HCT116 (cell line): ENCODE measurements at regions not wholly inside any gene's neighbourhood (a gene's known extent, or its start where the extent isn't known, plus 50 kb on each side); places are given as distances from the start of the nearest gene placed in this dataset.

Experiments used
- CEBPB ChIP-seq: IDR thresholded peaks from 2 replicates; pipeline ENCODE4 v1.6.1; 2012; ENCODE audit warnings: low read depth
- EZH2 ChIP-seq: fragments of 200-600 bp; sonication (generic); IDR thresholded peaks from 2 replicates; pipeline ENCODE4 v1.6.1; 2017; ENCODE audit warnings: antibody characterized with exemption, mixed run types
- EZH2phosphoT487 ChIP-seq: fragments of 200-600 bp; IDR thresholded peaks from 2 replicates; pipeline ENCODE4 v1.6.1; 2018; ENCODE audit warnings: antibody characterized with exemption, borderline replicate concordance
- POLR2A ChIP-seq: IDR thresholded peaks from 2 replicates; pipeline ENCODE4 v1.7.0; 2011; ENCODE audit warnings: borderline replicate concordance; ENCODE audit not compliant: insufficient read depth, insufficient read length; ENCODE audit errors: extremely low read depth
- POLR2AphosphoS5 ChIP-seq: IDR thresholded peaks from 2 replicates; pipeline ENCODE4 v1.6.1; 2011; ENCODE audit warnings: mild to moderate bottlenecking, low read depth, low read length, moderate library complexity
- RAD21 ChIP-seq: IDR thresholded peaks from 2 replicates; pipeline ENCODE4 v1.6.1; 2012; ENCODE audit warnings: low read depth, mild to moderate bottlenecking
- TCF7L2 ChIP-seq: IDR thresholded peaks from 2 replicates; pipeline ENCODE4 v1.7.0; 2011; ENCODE audit warnings: borderline replicate concordance, inconsistent platforms; ENCODE audit not compliant: insufficient read depth, insufficient read length; ENCODE audit errors: extremely low read depth
- TF ChIP-seq, protein P1 (sequence below), 3 experiments: fragments of 200-600 bp in 1 of 3; sonication (generic) in 1 of 3; IDR thresholded peaks in 2 of 3; conservative IDR thresholded peaks in 1 of 3; 2 replicates each; pipeline ENCODE4 v1.5.1; 2012 to 2017; ENCODE audit warnings: low read depth in 2 of 3, low read length in 2 of 3, antibody characterized with exemption in 1 of 3, borderline replicate concordance in 1 of 3, control low read depth in 1 of 3, mild to moderate bottlenecking in 1 of 3, mixed read lengths in 1 of 3, mixed run types in 1 of 3, moderate library complexity in 1 of 3; ENCODE audit not compliant: insufficient read depth in 1 of 3
- TF ChIP-seq, protein P2 (sequence below): IDR thresholded peaks from 2 replicates; pipeline ENCODE4 v1.6.1; 2012

DNA sequence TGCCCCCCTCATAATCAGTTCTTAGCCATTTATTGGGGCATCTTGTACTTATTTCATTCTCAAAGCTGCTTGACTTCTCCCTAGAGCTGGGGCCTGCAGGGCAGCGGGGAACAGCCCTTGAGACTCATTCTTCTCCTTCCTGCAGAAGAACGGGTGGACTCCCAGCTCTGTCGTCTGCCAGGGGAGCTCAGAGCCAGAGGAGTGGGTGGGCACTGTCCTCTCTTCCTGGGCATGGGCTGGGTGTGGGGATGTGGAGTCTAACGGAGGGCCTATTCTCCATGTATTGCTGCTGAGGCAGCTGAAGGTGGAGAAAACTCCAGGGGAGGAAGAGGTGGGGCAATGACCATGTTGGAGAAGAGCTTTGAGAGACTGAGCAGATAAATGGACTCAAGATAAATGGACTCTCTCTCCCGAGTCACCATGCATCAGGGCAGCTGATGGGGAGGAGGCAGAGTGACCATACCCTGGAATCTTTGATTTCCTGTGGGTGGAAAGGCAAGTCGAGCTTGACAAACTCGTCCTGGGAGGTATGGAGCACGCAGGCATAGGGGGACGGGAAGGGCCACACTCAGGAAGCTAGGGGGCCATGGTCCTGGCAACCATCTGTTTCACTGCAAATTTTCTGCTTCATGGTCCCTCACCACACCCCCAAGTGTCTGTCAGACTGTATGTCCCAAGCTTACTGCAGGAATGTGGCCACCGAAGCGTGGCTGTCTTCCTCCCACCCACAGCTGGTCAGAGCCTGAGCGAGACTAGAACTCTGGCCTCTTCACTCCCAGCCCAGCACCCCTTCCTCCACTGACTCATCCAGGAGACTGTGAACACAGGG, 56.9 kb upstream of the ATP2B4 start:
- TF ChIP-seq, protein P1, sequence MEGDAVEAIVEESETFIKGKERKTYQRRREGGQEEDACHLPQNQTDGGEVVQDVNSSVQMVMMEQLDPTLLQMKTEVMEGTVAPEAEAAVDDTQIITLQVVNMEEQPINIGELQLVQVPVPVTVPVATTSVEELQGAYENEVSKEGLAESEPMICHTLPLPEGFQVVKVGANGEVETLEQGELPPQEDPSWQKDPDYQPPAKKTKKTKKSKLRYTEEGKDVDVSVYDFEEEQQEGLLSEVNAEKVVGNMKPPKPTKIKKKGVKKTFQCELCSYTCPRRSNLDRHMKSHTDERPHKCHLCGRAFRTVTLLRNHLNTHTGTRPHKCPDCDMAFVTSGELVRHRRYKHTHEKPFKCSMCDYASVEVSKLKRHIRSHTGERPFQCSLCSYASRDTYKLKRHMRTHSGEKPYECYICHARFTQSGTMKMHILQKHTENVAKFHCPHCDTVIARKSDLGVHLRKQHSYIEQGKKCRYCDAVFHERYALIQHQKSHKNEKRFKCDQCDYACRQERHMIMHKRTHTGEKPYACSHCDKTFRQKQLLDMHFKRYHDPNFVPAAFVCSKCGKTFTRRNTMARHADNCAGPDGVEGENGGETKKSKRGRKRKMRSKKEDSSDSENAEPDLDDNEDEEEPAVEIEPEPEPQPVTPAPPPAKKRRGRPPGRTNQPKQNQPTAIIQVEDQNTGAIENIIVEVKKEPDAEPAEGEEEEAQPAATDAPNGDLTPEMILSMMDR (IDR thresholded peaks at IDR 0.05 in 2 of 3, conservative IDR thresholded peaks at IDR 0.05 in 1 of 3; ENCODE audit: borderline replicate concordance in 1 of 3, insufficient read depth in 1 of 3, low read depth in 2 of 3, low read length in 2 of 3), result no peak
- no peak for TF ChIP-seq EZH2
- no peak for TF ChIP-seq EZH2phosphoT487
- no peak for TF ChIP-seq CEBPB
- no peak for TF ChIP-seq POLR2AphosphoS5
- TF ChIP-seq RAD21, result no peak
- TF ChIP-seq POLR2A, result no peak
- TF ChIP-seq, protein P2, sequence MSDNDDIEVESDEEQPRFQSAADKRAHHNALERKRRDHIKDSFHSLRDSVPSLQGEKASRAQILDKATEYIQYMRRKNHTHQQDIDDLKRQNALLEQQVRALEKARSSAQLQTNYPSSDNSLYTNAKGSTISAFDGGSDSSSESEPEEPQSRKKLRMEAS, result no peak
- TF ChIP-seq TCF7L2, result no peak
